D721Med (cell line): ENCODE measurements at regions not wholly inside any gene's neighbourhood (a gene's known extent, or its start where the extent isn't known, plus 50 kb on each side); places are given as distances from the start of the nearest gene placed in this dataset.

Experiments
- DNase-seq: peaks from one replicate; pipeline ENCODE4 v3.0.0; 2011; ENCODE audit warnings: low spot score; ENCODE audit not compliant: insufficient read length
- FAIRE-seq: peaks from 2 replicates; lab custom pipeline; 2011; peaks lifted over from hg19 to GRCh38; lab: Jason Lieb, UNC
- TF ChIP-seq, protein P1 (sequence below): IDR thresholded peaks from 2 replicates; pipeline ENCODE4 v1.5.1; 2012; ENCODE audit warnings: mild to moderate bottlenecking, control low read depth; ENCODE audit not compliant: insufficient read depth; ENCODE audit errors: missing control alignments

GRCh38 chr2:440403-440740 is 152.5 kb upstream of the ALKAL2 start:
- TF ChIP-seq, protein P1, sequence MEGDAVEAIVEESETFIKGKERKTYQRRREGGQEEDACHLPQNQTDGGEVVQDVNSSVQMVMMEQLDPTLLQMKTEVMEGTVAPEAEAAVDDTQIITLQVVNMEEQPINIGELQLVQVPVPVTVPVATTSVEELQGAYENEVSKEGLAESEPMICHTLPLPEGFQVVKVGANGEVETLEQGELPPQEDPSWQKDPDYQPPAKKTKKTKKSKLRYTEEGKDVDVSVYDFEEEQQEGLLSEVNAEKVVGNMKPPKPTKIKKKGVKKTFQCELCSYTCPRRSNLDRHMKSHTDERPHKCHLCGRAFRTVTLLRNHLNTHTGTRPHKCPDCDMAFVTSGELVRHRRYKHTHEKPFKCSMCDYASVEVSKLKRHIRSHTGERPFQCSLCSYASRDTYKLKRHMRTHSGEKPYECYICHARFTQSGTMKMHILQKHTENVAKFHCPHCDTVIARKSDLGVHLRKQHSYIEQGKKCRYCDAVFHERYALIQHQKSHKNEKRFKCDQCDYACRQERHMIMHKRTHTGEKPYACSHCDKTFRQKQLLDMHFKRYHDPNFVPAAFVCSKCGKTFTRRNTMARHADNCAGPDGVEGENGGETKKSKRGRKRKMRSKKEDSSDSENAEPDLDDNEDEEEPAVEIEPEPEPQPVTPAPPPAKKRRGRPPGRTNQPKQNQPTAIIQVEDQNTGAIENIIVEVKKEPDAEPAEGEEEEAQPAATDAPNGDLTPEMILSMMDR: no peak
- no peak for DNase-seq
- FAIRE-seq: no peak

DNA sequence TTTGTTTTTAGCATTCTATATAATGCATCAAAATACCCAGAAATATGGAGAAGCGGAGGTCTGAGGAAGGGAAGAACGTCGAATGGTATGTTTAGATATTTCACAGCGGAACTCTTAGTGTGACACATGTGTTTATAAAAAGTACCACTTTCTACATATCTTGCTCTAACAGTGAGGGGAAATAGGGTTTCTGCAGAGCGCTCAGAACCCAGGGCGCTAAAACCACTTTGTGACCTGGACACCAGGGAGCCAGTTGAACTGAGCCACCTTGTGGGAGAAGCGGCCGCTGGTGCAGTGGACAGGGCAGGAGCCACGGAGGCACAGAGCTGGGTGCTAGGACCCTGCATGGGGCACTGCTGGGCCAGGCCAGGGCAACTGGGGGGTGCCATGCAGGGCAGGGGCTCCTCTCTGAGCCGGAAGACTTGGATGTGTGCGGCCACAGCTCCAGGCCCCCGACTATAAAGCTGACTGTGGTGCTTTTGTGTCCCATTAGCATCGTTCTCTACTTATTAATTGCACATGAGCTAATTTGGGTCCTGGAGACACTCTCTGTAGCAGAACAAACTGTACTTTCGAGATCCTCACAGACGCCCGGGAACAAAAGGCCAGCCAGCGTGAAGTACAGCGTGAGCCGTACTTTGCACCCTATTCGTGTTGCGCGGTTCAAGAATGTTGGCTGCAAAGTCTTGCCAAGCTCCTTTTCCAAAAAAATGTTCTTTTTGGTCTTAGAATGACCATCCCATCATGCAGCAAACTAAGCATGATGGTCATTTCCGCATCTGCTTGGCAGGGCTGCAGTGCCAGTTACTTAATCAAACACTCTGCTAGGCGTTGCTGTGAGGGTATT is 151.9 kb upstream of the ALKAL2 start:
- FAIRE-seq: no peak

GRCh38 chr2:439077-439476 is 151.2 kb upstream of the ALKAL2 start:
- TF ChIP-seq, protein P1: no peak
- FAIRE-seq: no peak
- DNase-seq: no peak

More for the DNA sequence above, 151.9 kb upstream of the ALKAL2 start:
- DNase-seq: no peak
- TF ChIP-seq, protein P1: no peak

DNA sequence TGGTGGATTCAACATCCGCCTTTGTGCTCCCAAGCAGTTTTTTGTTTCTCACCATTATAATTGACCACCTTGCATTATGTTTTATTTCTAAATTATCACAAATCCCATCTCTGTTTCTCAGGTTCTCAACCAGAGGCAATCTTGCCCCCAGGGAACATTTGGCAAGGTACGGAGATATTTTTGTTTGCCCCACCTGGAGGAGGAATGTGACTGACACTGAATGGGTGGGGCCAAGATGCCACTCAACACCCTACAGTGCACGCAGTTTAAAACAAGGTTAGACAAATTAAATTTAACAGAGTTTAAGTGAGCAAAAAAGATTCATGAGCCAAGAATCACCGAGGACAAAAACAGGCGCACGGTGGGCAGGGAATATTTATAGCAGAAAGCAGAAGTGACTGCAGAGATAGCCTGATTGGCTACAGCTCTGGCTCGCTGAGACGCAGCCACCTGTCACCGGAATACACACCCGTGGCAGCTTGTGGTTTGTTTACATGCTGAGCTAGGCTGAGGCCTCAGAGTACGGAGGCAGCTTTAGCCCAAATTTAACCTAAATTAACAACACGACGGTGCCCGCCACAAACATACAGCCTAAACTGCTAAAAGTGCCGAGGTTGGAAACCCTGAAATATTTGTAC is 150.0 kb upstream of the ALKAL2 start:
- FAIRE-seq: no peak

GRCh38 chr2:437180-437579 is 149.3 kb upstream of the ALKAL2 start:
- TF ChIP-seq, protein P1: no peak
- no peak for DNase-seq
- FAIRE-seq: no peak

More for the DNA sequence above, 150.0 kb upstream of the ALKAL2 start:
- TF ChIP-seq, protein P1: no peak
- DNase-seq: no peak

- no peak for FAIRE-seq
Measured at GRCh38 chr2:436205-436604, 148.3 kb upstream of the ALKAL2 start.

More at GRCh38 chr2:436205-436604, 148.3 kb upstream of the ALKAL2 start:
- DNase-seq: no peak
- TF ChIP-seq, protein P1: no peak
